ENCODE measurements at regions not wholly inside any gene's neighbourhood (a gene's known extent, or its start where the extent isn't known, plus 50 kb on each side); places are given as distances from the start of the nearest gene placed in this dataset.

DNA sequence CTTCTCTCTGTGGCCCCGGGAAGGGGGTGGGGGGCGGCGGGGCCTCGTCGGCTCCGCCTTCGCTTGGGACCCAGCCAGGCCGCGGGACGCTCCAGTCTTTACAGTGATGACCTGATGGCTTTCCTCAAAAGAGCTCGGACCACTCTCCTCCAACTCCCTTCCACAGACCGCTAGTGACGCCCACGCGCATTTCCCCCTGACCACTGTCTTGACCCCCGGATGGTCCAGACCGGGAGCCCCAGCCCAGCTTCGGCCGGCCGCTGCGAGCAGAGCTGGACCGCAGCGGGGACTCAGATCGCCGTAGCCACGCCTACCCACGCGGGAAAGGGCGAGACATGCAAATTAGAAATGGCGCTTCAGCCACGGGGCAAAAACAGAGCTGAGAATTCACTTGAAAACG lies 81.6 kb upstream of the RNU2-1 start:
- H3K36me3 ChIP-seq (ENCODE audit: control insufficient read depth in 1 of 2, insufficient read depth in 2 of 2, low read length in 2 of 2), result no peaks in the 10 kb centered on the region
- CTCF ChIA-PET, result interaction anchor here (1.1 kb wide), 1 partner anchor 291 kb away, joined by 4 read pairs; no protein-coding TSS in a partner anchor
- ATAC-seq (no peak), DNase-seq (ENCODE audit: low read depth, low spot score) (no peak)
- H3K4me3 ChIP-seq (replicated peaks in 1 of 2; ENCODE audit: low read depth in 1 of 2, low read length in 2 of 2), result no peak overlapping the region
- intact Hi-C loops (cut with micrococcal nuclease), result no loop called here
- no peak overlapping the region for H3K9ac ChIP-seq (ENCODE audit: low read length)
- no peaks in the 10 kb centered on the region for H3K27me3 ChIP-seq (ENCODE audit: insufficient read depth, low read length)
- H4K20me1 ChIP-seq (ENCODE audit: insufficient read depth), result no peaks in the 10 kb centered on the region
- no peaks in the 10 kb centered on the region; a peak in 1 of 4 replicates for H3K4me1 ChIP-seq (ENCODE audit: control insufficient read depth in 1 of 2, insufficient read depth in 2 of 2, low read length in 2 of 2)
- RAD21 ChIA-PET (ENCODE audit: low non-redundant PET in 1 of 2, low total read pairs in 2 of 2, uncharacterized antibody in 2 of 2, unreplicated experiment in 2 of 2), result no interaction called here
- H3K27ac ChIP-seq (ENCODE audit: low read depth, low read length), result no peak overlapping the region
- H3K9me2 ChIP-seq (ENCODE audit: insufficient read depth), result no peaks in the 10 kb centered on the region
- POLR2A ChIA-PET, result interaction anchor here (0.6 to 3.5 kb wide), 28 partner anchors 9 to 638 kb away, joined by 3 to 76 read pairs (median 6); partner anchors contain the start of genes DHX8, NBR1, PLEKHH3 and RND2
- H3K9me3 ChIP-seq (ENCODE audit: control insufficient read depth in 1 of 2, insufficient read depth in 1 of 2, low read depth in 1 of 2, low read length in 2 of 2), result no peaks in the 10 kb centered on the region; a peak in 1 of 4 replicates
- H2AFZ ChIP-seq (ENCODE audit: low read depth, low read length, poor library complexity, severe bottlenecking), result no peak overlapping the region
- TF ChIP-seq FOSL1 (IDR thresholded peaks at IDR 0.05; ENCODE audit: low read depth) (no peak), CBX3 (IDR thresholded peaks at IDR 0.05; ENCODE audit: low read depth) (no peak), SRF (IDR thresholded peaks at IDR 0.05; ENCODE audit: low read depth) (no peak)
- no peaks in the 10 kb centered on the region for H3K79me2 ChIP-seq (ENCODE audit: insufficient read depth, low read length)
- H3K4me2 ChIP-seq (ENCODE audit: low read length), result no peak overlapping the region
- no TSS peak for BruUV-seq (replicated peaks)

DNA sequence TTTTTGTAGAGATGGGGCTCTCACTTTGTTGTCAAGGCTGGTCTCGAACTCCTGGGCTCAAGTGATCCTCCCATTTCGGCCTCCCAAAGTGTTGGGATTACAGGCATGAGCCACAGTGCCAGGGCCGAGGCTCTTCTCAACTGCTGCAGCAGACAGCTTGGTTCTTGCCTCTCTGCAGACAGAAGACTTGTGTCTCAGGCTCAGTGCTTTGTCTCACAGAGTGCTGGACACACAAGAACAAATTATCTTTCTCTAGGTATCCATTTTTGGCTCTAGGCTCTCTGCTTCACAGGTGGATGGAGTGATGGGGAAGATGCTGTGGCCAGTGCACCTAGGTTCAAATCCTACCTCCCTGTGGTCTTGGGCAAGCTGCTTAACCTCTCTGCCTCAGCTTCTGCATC lies 80.8 kb upstream of the RNU2-1 start:
- no peak for ATAC-seq
- no peaks in the 10 kb centered on the region for H3K9me2 ChIP-seq (ENCODE audit: insufficient read depth)
- RAD21 ChIA-PET (ENCODE audit: low non-redundant PET in 1 of 2, low total read pairs in 2 of 2, uncharacterized antibody in 2 of 2, unreplicated experiment in 2 of 2), result no interaction called here
- no peaks in the 10 kb centered on the region for H3K27me3 ChIP-seq (ENCODE audit: insufficient read depth, low read length)
- H3K4me2 ChIP-seq (ENCODE audit: low read length), result no peak overlapping the region
- H3K9ac ChIP-seq (ENCODE audit: low read length), result no peak overlapping the region
- no peaks in the 10 kb centered on the region for H3K36me3 ChIP-seq (ENCODE audit: control insufficient read depth in 1 of 2, insufficient read depth in 2 of 2, low read length in 2 of 2)
- H3K27ac ChIP-seq (ENCODE audit: low read depth, low read length), result no peak overlapping the region
- intact Hi-C loops (cut with micrococcal nuclease), result no loop called here
- no peak overlapping the region for H2AFZ ChIP-seq (ENCODE audit: low read depth, low read length, poor library complexity, severe bottlenecking)
- CTCF ChIA-PET, result no interaction called here
- BruUV-seq (replicated peaks), result no TSS peak
- no peak overlapping the region for H3K4me3 ChIP-seq (replicated peaks in 1 of 2; ENCODE audit: low read depth in 1 of 2, low read length in 2 of 2)
- DNase-seq (ENCODE audit: low read depth, low spot score), result no peak
- H4K20me1 ChIP-seq (ENCODE audit: insufficient read depth), result no peaks in the 10 kb centered on the region
- H3K9me3 ChIP-seq (ENCODE audit: control insufficient read depth in 1 of 2, insufficient read depth in 1 of 2, low read depth in 1 of 2, low read length in 2 of 2), result no peaks in the 10 kb centered on the region; a peak in 1 of 4 replicates
- TF ChIP-seq ZFX (IDR thresholded peaks at IDR 0.05), result no peak
- H3K4me1 ChIP-seq (ENCODE audit: control insufficient read depth in 1 of 2, insufficient read depth in 2 of 2, low read length in 2 of 2), result no peaks in the 10 kb centered on the region; a peak in 1 of 4 replicates
- POLR2A ChIA-PET, result interaction anchor here (1.8 to 3.5 kb wide), 4 partner anchors 9 to 169 kb away, joined by 7 to 76 read pairs (median 22); partner anchors contain the start of genes DHX8 and NBR1
- no peaks in the 10 kb centered on the region for H3K79me2 ChIP-seq (ENCODE audit: insufficient read depth, low read length)

DNA sequence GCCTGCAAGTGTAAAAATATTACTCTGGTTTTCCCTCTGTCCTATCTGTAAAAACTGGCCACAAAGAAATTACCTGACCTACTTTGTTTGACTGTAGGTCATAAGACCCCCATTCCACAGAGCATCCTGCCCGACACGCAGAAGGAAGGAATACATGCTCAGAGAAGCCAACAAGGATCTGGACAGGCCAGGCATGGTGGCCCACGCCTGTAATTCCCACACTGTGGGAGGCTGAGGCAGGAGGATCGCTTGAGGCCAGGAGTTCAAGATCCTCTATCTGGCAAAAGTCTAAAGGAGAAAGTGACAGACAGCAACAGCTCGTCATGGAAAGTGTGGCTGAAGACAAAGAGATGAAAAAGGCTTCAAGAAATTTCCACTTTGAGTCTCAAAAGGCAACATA lies 78.2 kb upstream of the RNU2-1 start:
- ChIA-PET CTCF (no interaction called here), RAD21 (ENCODE audit: low non-redundant PET in 1 of 2, low total read pairs in 2 of 2, uncharacterized antibody in 2 of 2, unreplicated experiment in 2 of 2) (no interaction called here), POLR2A (no interaction called here)
- Histone ChIP-seq H3K4me1 (ENCODE audit: control insufficient read depth in 1 of 2, insufficient read depth in 2 of 2, low read length in 2 of 2) (no peaks in the 10 kb centered on the region; a peak in 1 of 4 replicates), H3K27ac (ENCODE audit: low read depth, low read length) (no peak overlapping the region), H2AFZ (ENCODE audit: low read depth, low read length, poor library complexity, severe bottlenecking) (no peak overlapping the region), H3K27me3 (ENCODE audit: insufficient read depth, low read length) (no peaks in the 10 kb centered on the region), H4K20me1 (ENCODE audit: insufficient read depth) (no peaks in the 10 kb centered on the region), H3K36me3 (ENCODE audit: control insufficient read depth in 1 of 2, insufficient read depth in 2 of 2, low read length in 2 of 2) (no peaks in the 10 kb centered on the region), H3K9me3 (ENCODE audit: control insufficient read depth in 1 of 2, insufficient read depth in 1 of 2, low read depth in 1 of 2, low read length in 2 of 2) (no peaks in the 10 kb centered on the region), H3K9me2 (ENCODE audit: insufficient read depth) (no peaks in the 10 kb centered on the region), H3K9ac (ENCODE audit: low read length) (no peak overlapping the region), H3K4me2 (ENCODE audit: low read length) (no peak overlapping the region), H3K4me3 (replicated peaks in 1 of 2; ENCODE audit: low read depth in 1 of 2, low read length in 2 of 2) (no peak overlapping the region), H3K79me2 (ENCODE audit: insufficient read depth, low read length) (no peaks in the 10 kb centered on the region)
- intact Hi-C loops (cut with micrococcal nuclease), result no loop called here
- ATAC-seq, result no peak
- no peak for TF ChIP-seq ELF1 (IDR thresholded peaks at IDR 0.05; ENCODE audit: borderline replicate concordance, low read depth)
- TF ChIP-seq EGR1 (IDR thresholded peaks at IDR 0.05; ENCODE audit: low read depth), result no peak
- no peak for TF ChIP-seq SP1 (IDR thresholded peaks at IDR 0.05; ENCODE audit: low read depth)
- no peak for TF ChIP-seq EZH2phosphoT487 (IDR thresholded peaks at IDR 0.05; ENCODE audit: borderline replicate concordance)
- TF ChIP-seq SRF (IDR thresholded peaks at IDR 0.05; ENCODE audit: low read depth), result no peak
- no peak for TF ChIP-seq EZH2 (IDR thresholded peaks at IDR 0.05)
- DNase-seq (ENCODE audit: low read depth, low spot score), result no peak
- no TSS peak for BruUV-seq (replicated peaks)
